ENCODE measurements at regions not wholly inside any gene's neighbourhood (a gene's known extent, or its start where the extent isn't known, plus 50 kb on each side); places are given as distances from the start of the nearest gene placed in this dataset.
"Not testable (repeated sequence)": the region's sequence is repeated elsewhere in the genome, so short reads cannot be mapped to it uniquely, and the experiment has no call there.

DNA sequence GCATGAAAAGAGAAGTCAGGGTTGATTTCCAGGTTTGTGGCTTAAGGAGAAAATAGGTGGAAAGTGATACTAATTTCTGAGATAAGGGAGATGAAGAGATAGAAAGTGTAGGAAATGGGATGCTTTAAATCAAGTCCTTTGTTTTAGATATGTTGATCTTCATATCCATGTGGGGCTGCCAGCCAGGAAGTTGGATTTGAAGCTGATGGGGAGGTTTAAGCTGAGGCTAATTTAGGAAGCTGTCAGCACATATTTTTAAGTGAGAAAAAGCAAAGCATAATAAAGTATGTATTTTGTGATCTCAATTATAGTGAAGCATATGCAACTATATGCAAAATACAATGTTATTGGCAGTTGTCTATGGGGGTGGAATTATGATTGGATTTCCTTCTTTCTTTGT is 428.4 kb downstream of the CSNK1G3 start:
- ATAC-seq (ENCODE audit: low read depth in 2 of 2), result no peak
- no peak for DNase-seq
- Histone ChIP-seq H3K4me3 (ENCODE audit: low read depth, low read length) (no peak overlapping the region), H3K27ac (ENCODE audit: insufficient read depth, low read length, poor library complexity, severe bottlenecking) (no peak overlapping the region), H3K4me1 (ENCODE audit: control insufficient read depth, insufficient read depth, low read length, poor library complexity, severe bottlenecking) (no peaks in the 10 kb centered on the region), H3K36me3 (ENCODE audit: control insufficient read depth, insufficient read depth, low read length) (no peaks in the 10 kb centered on the region), H3K27me3 (ENCODE audit: control insufficient read depth, insufficient read depth, low read length) (no peaks in the 10 kb centered on the region), H3K9me3 (ENCODE audit: control insufficient read depth in 2 of 2, low read length in 2 of 2) (peaks cover 3 to 19% of the 10 kb centered on the region in 2 experiments)
- H3K36me3 Mint-ChIP-seq, result no peaks in the 10 kb centered on the region
- H3K27me3 Mint-ChIP-seq, result no peaks in the 10 kb centered on the region
- no peak overlapping the region for H3K4me3 Mint-ChIP-seq
- H3K27ac Mint-ChIP-seq, result no peak overlapping the region
- peaks cover 0 to 35% (median 7%) of the 10 kb centered on the region in 7 donors for H3K9me3 Mint-ChIP-seq
- H3K4me1 Mint-ChIP-seq, result no peaks in the 10 kb centered on the region

- Histone ChIP-seq H3K4me1 (ENCODE audit: control insufficient read depth, insufficient read depth, low read length, poor library complexity, severe bottlenecking) (no peaks in the 10 kb centered on the region), H3K9me3 (ENCODE audit: control insufficient read depth in 2 of 2, low read length in 2 of 2) (peaks cover 3 to 19% of the 10 kb centered on the region in 2 experiments), H3K27ac (ENCODE audit: insufficient read depth, low read length, poor library complexity, severe bottlenecking) (no peak overlapping the region), H3K27me3 (ENCODE audit: control insufficient read depth, insufficient read depth, low read length) (no peaks in the 10 kb centered on the region), H3K36me3 (ENCODE audit: control insufficient read depth, insufficient read depth, low read length) (no peaks in the 10 kb centered on the region), H3K4me3 (ENCODE audit: low read depth, low read length) (no peak overlapping the region)
- Mint-ChIP-seq H3K27ac (no peak overlapping the region), H3K9me3 (peaks cover 0 to 22% (median 5%) of the 10 kb centered on the region in 7 donors), H3K4me1 (no peaks in the 10 kb centered on the region), H3K27me3 (no peaks in the 10 kb centered on the region), H3K4me3 (no peak overlapping the region), H3K36me3 (no peaks in the 10 kb centered on the region)
- ATAC-seq (ENCODE audit: low read depth in 2 of 2), result no peak
- DNase-seq, result peak in 1 of 3 donors; percentile 0
Measured at GRCh38 chr5:123937230-123937629, 425.3 kb downstream of the CSNK1G3 start.

DNA sequence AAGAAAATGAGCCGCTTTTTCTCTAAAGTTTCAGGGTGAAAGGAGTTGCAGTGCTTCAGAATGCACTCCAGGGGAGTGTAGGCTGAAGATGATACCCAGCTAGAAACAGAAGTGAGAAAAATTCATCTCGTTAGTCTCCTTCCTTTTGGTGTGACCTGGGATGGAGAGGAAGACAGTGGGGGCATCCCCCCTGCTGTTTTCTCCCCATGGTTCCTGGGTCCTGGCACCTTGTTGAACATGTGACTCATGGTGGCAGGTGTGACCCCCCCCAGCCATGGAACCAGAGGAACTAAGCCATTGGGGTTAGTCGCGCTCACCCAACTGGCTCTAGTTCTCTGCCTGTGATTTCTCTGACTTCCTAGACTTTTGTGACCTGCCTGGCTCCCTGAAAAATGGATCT is 424.6 kb downstream of the CSNK1G3 start:
- H3K36me3 Mint-ChIP-seq, result no peaks in the 10 kb centered on the region
- H3K9me3 Mint-ChIP-seq, result peaks cover 0 to 22% (median 5%) of the 10 kb centered on the region in 7 donors
- H3K27ac ChIP-seq (ENCODE audit: insufficient read depth, low read length, poor library complexity, severe bottlenecking), result no peak overlapping the region
- ATAC-seq (ENCODE audit: low read depth in 2 of 2) (no peak), DNase-seq (no peak)
- no peaks in the 10 kb centered on the region for H3K36me3 ChIP-seq (ENCODE audit: control insufficient read depth, insufficient read depth, low read length)
- H3K4me3 Mint-ChIP-seq, result no peak overlapping the region
- no peak overlapping the region for H3K27ac Mint-ChIP-seq
- H3K9me3 ChIP-seq (ENCODE audit: control insufficient read depth in 2 of 2, low read length in 2 of 2), result peaks cover 3 to 19% of the 10 kb centered on the region in 2 experiments
- no peaks in the 10 kb centered on the region for H3K27me3 Mint-ChIP-seq
- H3K4me1 Mint-ChIP-seq, result no peaks in the 10 kb centered on the region
- no peak overlapping the region for H3K4me3 ChIP-seq (ENCODE audit: low read depth, low read length)
- H3K4me1 ChIP-seq (ENCODE audit: control insufficient read depth, insufficient read depth, low read length, poor library complexity, severe bottlenecking), result no peaks in the 10 kb centered on the region
- no peaks in the 10 kb centered on the region for H3K27me3 ChIP-seq (ENCODE audit: control insufficient read depth, insufficient read depth, low read length)

DNA sequence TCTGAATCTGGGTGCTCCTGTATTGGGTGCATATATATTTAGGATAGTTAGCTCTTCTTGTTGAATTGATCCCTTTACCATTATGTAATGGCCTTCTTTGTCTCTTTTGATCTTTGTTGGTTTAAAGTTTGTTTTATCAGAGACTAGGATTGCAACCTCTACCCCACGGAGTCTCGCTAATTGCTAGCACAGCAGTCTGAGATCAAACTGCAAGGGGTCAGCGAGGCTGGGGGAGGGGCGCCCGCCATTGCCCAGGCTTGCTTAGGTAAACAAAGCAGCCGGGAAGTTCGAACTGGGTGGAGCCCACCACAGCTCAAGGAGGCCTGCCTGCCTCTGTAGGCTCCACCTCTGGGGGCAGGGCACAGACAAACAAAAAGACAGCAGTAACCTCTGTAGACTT is 421.8 kb downstream of the CSNK1G3 start:
- H3K36me3 ChIP-seq (ENCODE audit: control insufficient read depth, insufficient read depth, low read length); H3K4me1 ChIP-seq (ENCODE audit: control insufficient read depth, insufficient read depth, low read length, poor library complexity, severe bottlenecking); H3K27ac Mint-ChIP-seq; DNase-seq; H3K27me3 ChIP-seq (ENCODE audit: control insufficient read depth, insufficient read depth, low read length); ATAC-seq (ENCODE audit: low read depth in 2 of 2); H3K27me3 Mint-ChIP-seq; H3K4me1 Mint-ChIP-seq; H3K4me3 ChIP-seq (ENCODE audit: low read depth, low read length); H3K27ac ChIP-seq (ENCODE audit: insufficient read depth, low read length, poor library complexity, severe bottlenecking); H3K4me3 Mint-ChIP-seq; H3K36me3 Mint-ChIP-seq: not testable (repeated sequence)
- peaks cover 0 to 22% (median 5%) of the 10 kb centered on the region in 7 donors for H3K9me3 Mint-ChIP-seq
- H3K9me3 ChIP-seq (ENCODE audit: control insufficient read depth in 2 of 2, low read length in 2 of 2), result peaks cover 3 to 19% of the 10 kb centered on the region in 2 experiments

DNA sequence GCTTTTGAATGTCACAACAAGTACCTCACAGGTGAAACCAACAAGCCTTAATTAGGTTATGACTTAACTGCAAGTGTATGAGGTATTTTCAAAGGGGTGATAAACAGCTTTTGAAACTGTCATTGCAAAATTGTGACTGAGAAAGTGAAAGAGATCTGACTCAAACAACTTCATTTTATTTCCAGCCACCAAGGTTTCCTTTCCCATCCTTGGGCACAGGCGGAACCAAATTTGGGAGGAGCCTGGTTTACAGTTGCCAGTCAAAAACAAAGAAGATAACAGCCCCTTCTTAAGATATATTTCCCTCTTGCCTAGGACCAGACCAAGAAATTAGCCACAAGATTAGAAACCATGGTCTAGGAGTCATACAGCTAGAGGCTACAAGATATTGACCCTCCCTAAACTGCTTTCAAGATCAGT is 417.1 kb downstream of the CSNK1G3 start:
- Mint-ChIP-seq H3K27ac (no peak overlapping the region), H3K4me3 (no peak overlapping the region), H3K27me3 (no peaks in the 10 kb centered on the region), H3K9me3 (peaks cover 0 to 14% (median 2%) of the 10 kb centered on the region in 7 donors), H3K36me3 (no peaks in the 10 kb centered on the region), H3K4me1 (no peaks in the 10 kb centered on the region)
- Histone ChIP-seq H3K36me3 (ENCODE audit: control insufficient read depth, insufficient read depth, low read length) (no peaks in the 10 kb centered on the region), H3K27me3 (ENCODE audit: control insufficient read depth, insufficient read depth, low read length) (no peaks in the 10 kb centered on the region), H3K4me3 (ENCODE audit: low read depth, low read length) (no peak overlapping the region), H3K9me3 (ENCODE audit: control insufficient read depth in 2 of 2, low read length in 2 of 2) (no peaks in the 10 kb centered on the region), H3K27ac (ENCODE audit: insufficient read depth, low read length, poor library complexity, severe bottlenecking) (no peak overlapping the region), H3K4me1 (ENCODE audit: control insufficient read depth, insufficient read depth, low read length, poor library complexity, severe bottlenecking) (no peaks in the 10 kb centered on the region)
- ATAC-seq (ENCODE audit: low read depth in 2 of 2) (no peak), DNase-seq (no peak)

DNA sequence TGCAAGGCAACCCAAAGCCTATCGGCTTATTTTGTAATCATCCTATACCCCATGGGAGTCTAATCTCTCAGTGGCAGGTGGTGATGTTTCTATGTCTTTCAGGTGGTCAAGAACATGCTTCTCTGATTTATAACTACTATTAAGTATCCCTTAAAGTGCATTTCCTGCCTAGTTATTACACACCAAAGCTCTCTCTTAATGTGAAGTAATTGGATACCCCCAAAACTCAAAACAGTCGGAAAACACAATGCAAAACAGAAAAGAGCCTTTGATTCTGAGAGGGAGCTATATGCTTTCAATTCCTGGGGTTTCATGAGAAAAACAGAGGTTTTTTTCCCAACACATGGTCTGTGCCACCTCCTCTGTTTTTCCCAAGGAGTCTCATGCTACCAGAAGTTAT is 416.4 kb downstream of the CSNK1G3 start:
- Histone ChIP-seq H3K4me3 (ENCODE audit: low read depth, low read length) (no peak overlapping the region), H3K27me3 (ENCODE audit: control insufficient read depth, insufficient read depth, low read length) (no peaks in the 10 kb centered on the region), H3K9me3 (ENCODE audit: control insufficient read depth in 2 of 2, low read length in 2 of 2) (no peaks in the 10 kb centered on the region), H3K4me1 (ENCODE audit: control insufficient read depth, insufficient read depth, low read length, poor library complexity, severe bottlenecking) (no peaks in the 10 kb centered on the region), H3K27ac (ENCODE audit: insufficient read depth, low read length, poor library complexity, severe bottlenecking) (no peak overlapping the region), H3K36me3 (ENCODE audit: control insufficient read depth, insufficient read depth, low read length) (no peaks in the 10 kb centered on the region)
- no peak overlapping the region for H3K27ac Mint-ChIP-seq
- ATAC-seq (ENCODE audit: low read depth in 2 of 2) (no peak), DNase-seq (no peak)
- H3K36me3 Mint-ChIP-seq, result no peaks in the 10 kb centered on the region
- no peak overlapping the region for H3K4me3 Mint-ChIP-seq
- H3K27me3 Mint-ChIP-seq, result no peaks in the 10 kb centered on the region
- no peaks in the 10 kb centered on the region for H3K4me1 Mint-ChIP-seq
- peaks cover 0 to 14% (median 2%) of the 10 kb centered on the region in 7 donors for H3K9me3 Mint-ChIP-seq

- Histone ChIP-seq H3K27me3 (ENCODE audit: control insufficient read depth, insufficient read depth, low read length) (no peaks in the 10 kb centered on the region), H3K27ac (ENCODE audit: insufficient read depth, low read length, poor library complexity, severe bottlenecking) (no peak overlapping the region), H3K36me3 (ENCODE audit: control insufficient read depth, insufficient read depth, low read length) (no peaks in the 10 kb centered on the region), H3K4me1 (ENCODE audit: control insufficient read depth, insufficient read depth, low read length, poor library complexity, severe bottlenecking) (no peaks in the 10 kb centered on the region), H3K9me3 (ENCODE audit: control insufficient read depth in 2 of 2, low read length in 2 of 2) (no peaks in the 10 kb centered on the region), H3K4me3 (ENCODE audit: low read depth, low read length) (no peak overlapping the region)
- H3K4me3 Mint-ChIP-seq, result no peak overlapping the region
- H3K27ac Mint-ChIP-seq, result peak overlapping the region in 1 of 3 donors; percentile 2
- H3K36me3 Mint-ChIP-seq, result no peaks in the 10 kb centered on the region
- no peaks in the 10 kb centered on the region for H3K4me1 Mint-ChIP-seq
- ATAC-seq (ENCODE audit: low read depth in 2 of 2) (no peak), DNase-seq (no peak)
- peaks cover 0 to 20% (median 3%) of the 10 kb centered on the region in 7 donors for H3K9me3 Mint-ChIP-seq
- H3K27me3 Mint-ChIP-seq, result no peaks in the 10 kb centered on the region
Measured at GRCh38 chr5:123921193-123921592, 409.2 kb downstream of the CSNK1G3 start.

DNA sequence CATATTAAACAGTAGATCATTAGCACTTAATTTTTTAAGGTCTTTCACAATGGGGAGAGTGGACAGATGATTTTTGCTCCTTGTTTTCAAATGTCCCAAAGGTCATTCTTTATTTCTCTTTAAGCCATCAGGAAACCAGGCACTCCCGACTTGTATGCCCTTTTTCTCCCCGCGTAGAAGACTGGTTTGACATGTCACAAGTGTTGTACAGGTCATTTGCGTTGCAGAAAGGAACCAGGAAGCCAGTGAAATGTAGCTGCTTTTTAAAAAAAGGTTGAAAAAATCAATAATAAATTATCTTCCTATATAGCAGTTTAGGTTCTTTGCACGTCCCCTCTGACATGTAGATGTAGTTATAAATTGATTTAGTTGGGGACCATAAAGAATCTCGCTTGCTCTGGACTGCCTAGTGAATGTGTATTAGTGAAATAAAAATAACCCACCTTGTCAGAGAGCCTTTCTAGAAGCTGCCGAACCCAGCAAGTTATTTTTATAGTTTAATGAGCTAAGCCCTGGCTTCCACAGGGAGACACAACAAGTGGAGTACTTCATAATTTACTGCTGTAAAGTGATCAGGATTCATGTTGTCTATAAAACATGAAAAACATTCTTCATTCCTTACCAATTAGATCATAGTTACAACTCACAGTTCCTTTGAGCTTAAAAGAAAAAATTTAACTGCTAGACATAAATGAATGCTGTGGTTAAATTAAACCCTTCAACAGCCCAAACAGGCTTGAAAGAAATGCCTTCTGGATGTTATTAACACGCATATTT is 404.6 kb downstream of the CSNK1G3 start:
- ATAC-seq (ENCODE audit: low read depth in 2 of 2) (no peak), DNase-seq (no peak)
- Histone ChIP-seq H3K4me1 (ENCODE audit: control insufficient read depth, insufficient read depth, low read length, poor library complexity, severe bottlenecking) (no peaks in the 10 kb centered on the region), H3K27ac (ENCODE audit: insufficient read depth, low read length, poor library complexity, severe bottlenecking) (no peak overlapping the region), H3K36me3 (ENCODE audit: control insufficient read depth, insufficient read depth, low read length) (no peaks in the 10 kb centered on the region), H3K27me3 (ENCODE audit: control insufficient read depth, insufficient read depth, low read length) (no peaks in the 10 kb centered on the region), H3K4me3 (ENCODE audit: low read depth, low read length) (no peak overlapping the region), H3K9me3 (ENCODE audit: control insufficient read depth in 2 of 2, low read length in 2 of 2) (peaks cover 0 to 5% of the 10 kb centered on the region in 2 experiments)
- Mint-ChIP-seq H3K4me1 (no peaks in the 10 kb centered on the region), H3K36me3 (no peaks in the 10 kb centered on the region), H3K27ac (no peak overlapping the region), H3K27me3 (no peaks in the 10 kb centered on the region), H3K4me3 (no peak overlapping the region), H3K9me3 (peaks cover 0 to 23% (median 5%) of the 10 kb centered on the region in 7 donors)
